ENCODE measurements at regions not wholly inside any gene's neighbourhood (a gene's known extent, or its start where the extent isn't known, plus 50 kb on each side); places are given as distances from the start of the nearest gene placed in this dataset.
"Not testable (repeated sequence)": the region's sequence is repeated elsewhere in the genome, so short reads cannot be mapped to it uniquely, and the experiment has no call there.

DNA sequence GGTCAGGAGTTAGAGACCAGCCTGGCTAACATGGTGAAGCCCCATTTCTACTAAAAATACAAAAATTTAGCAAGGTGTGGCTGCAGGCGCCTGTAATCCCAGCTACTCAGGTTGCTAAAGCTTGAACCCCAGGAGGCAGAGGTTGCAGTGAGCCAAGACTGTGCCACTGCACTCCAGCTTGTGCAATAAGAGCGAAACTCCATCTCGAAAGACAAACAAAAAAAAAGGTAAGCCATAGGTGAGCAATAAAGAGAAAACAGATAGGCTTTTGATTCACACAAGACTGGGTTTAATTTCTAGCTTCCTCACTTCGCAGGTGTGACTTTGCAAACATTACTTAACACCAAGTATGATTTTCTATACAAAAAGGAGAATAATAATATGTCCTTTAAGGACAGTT lies 72.3 kb upstream of the ACBD5 start (continued):
- no peak for TF ChIP-seq ZNF843 (tag by site-specific recombination; IDR thresholded peaks at IDR 0.05)
- TF ChIP-seq ZNF48 (tag by site-specific recombination; IDR thresholded peaks at IDR 0.05), result no peak
- no peak for TF ChIP-seq ZNF248 (tag by site-specific recombination; IDR thresholded peaks at IDR 0.05)
- TF ChIP-seq ZNF510 (tag by site-specific recombination; IDR thresholded peaks at IDR 0.05; ENCODE audit: insufficient replicate concordance), result no peak
- no peak for TF ChIP-seq ZNF600 (tag by site-specific recombination; IDR thresholded peaks at IDR 0.05)
- no peak for TF ChIP-seq SCRT2 (tag by site-specific recombination; IDR thresholded peaks at IDR 0.05)
- TF ChIP-seq, protein P1, sequence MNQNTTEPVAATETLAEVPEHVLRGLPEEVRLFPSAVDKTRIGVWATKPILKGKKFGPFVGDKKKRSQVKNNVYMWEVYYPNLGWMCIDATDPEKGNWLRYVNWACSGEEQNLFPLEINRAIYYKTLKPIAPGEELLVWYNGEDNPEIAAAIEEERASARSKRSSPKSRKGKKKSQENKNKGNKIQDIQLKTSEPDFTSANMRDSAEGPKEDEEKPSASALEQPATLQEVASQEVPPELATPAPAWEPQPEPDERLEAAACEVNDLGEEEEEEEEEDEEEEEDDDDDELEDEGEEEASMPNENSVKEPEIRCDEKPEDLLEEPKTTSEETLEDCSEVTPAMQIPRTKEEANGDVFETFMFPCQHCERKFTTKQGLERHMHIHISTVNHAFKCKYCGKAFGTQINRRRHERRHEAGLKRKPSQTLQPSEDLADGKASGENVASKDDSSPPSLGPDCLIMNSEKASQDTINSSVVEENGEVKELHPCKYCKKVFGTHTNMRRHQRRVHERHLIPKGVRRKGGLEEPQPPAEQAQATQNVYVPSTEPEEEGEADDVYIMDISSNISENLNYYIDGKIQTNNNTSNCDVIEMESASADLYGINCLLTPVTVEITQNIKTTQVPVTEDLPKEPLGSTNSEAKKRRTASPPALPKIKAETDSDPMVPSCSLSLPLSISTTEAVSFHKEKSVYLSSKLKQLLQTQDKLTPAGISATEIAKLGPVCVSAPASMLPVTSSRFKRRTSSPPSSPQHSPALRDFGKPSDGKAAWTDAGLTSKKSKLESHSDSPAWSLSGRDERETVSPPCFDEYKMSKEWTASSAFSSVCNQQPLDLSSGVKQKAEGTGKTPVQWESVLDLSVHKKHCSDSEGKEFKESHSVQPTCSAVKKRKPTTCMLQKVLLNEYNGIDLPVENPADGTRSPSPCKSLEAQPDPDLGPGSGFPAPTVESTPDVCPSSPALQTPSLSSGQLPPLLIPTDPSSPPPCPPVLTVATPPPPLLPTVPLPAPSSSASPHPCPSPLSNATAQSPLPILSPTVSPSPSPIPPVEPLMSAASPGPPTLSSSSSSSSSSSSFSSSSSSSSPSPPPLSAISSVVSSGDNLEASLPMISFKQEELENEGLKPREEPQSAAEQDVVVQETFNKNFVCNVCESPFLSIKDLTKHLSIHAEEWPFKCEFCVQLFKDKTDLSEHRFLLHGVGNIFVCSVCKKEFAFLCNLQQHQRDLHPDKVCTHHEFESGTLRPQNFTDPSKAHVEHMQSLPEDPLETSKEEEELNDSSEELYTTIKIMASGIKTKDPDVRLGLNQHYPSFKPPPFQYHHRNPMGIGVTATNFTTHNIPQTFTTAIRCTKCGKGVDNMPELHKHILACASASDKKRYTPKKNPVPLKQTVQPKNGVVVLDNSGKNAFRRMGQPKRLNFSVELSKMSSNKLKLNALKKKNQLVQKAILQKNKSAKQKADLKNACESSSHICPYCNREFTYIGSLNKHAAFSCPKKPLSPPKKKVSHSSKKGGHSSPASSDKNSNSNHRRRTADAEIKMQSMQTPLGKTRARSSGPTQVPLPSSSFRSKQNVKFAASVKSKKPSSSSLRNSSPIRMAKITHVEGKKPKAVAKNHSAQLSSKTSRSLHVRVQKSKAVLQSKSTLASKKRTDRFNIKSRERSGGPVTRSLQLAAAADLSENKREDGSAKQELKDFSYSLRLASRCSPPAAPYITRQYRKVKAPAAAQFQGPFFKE (tag by site-specific recombination; IDR thresholded peaks at IDR 0.05; ENCODE audit: borderline replicate concordance), result no peak
- no peak for TF ChIP-seq ZNF350 (tag by site-specific recombination; IDR thresholded peaks at IDR 0.05)

DNA sequence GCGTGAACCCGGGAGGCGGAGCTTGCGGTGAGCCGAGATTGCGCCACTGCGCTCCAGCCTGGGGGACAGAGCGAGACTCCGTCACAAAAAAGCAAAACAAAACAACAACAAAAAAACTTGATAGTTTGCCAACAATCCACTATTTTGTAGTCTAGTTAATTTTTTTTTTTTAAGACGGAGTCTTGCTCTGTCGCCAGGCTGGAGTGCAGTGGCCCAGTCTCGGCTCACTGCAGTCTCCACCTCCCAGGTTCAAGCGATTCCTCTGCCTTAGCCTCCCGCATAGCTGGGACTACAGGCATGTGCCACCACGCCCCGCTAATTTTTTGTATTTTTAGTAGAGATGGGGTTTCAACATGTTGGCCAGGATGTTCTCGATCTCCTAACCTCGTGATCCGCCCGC lies 71.2 kb upstream of the ACBD5 start:
- POLR2A ChIA-PET; H3K27ac ChIP-seq (ENCODE audit: extremely low read depth, low read depth, low read length); H3K4me1 ChIP-seq (ENCODE audit: control insufficient read depth, insufficient read depth, low read length); H3K4me3 ChIP-seq (ENCODE audit: low read depth, low read length); H3K9me3 ChIP-seq (ENCODE audit: control insufficient read depth, insufficient read depth, low read depth, low read length); H3K36me3 ChIP-seq (ENCODE audit: control insufficient read depth in 2 of 2, insufficient read depth in 1 of 2, low read length in 2 of 2): not testable (repeated sequence)
- CTCF ChIA-PET, result interaction anchor here (0.7 kb wide), 1 partner anchor 866 kb away, joined by 6 read pairs; no protein-coding TSS in a partner anchor

DNA sequence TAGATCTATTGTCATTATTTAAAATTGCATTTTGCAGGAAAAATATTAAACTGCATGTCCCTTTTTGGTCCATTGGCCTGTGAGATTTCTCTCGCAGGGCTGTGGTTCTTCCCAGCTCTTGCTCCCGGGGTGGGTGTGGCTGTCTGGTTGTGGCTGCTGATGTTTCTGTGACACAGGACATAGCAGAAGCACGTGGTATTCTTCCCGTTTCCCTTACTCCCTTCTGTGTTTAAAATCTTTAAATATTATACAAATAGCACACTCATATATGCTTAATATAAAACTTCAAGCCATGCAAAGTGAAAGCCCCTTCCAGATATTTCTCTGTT lies 57.9 kb upstream of the ACBD5 start:
- CTCF ChIA-PET; H3K4me1 ChIP-seq (ENCODE audit: control insufficient read depth, insufficient read depth, low read length); H3K4me3 ChIP-seq (ENCODE audit: low read depth, low read length); H3K27ac ChIP-seq (ENCODE audit: extremely low read depth, low read depth, low read length); H3K9me3 ChIP-seq (ENCODE audit: control insufficient read depth, insufficient read depth, low read depth, low read length); POLR2A ChIA-PET; H3K36me3 ChIP-seq (ENCODE audit: control insufficient read depth in 2 of 2, insufficient read depth in 1 of 2, low read length in 2 of 2): not testable (repeated sequence)

DNA sequence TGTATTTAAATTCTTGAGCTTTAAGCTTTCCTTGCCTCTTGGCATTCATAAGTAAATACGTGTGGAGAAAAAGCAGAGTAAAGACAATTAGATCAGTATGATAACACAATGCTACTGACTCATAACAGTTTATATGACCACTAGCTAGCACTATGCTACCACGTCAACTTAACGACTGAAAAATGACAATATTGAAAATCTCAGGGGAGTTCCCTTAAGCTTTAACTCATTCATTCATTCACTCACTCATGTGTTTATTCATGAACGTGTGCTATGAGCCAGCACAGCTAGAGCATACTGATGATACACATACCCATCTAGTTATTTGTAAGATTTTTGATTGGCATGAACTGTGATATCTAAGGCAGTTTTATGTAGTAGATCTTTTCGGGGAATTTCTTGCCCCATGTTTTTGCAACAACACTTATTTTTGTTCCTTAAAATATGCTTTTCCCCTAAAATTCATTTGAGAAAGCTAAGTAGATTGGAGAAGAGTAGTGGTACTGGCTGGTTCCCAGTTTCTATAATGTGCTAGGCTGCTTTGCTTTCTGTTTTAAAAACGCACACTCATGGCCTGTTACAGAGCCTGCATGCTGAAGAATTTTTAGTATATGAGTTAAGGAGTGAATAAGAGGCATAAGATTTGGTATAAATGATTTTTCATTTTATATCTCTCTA lies 57.4 kb upstream of the ACBD5 start:
- H3K36me3 ChIP-seq (ENCODE audit: control insufficient read depth in 2 of 2, insufficient read depth in 1 of 2, low read length in 2 of 2), result no peaks in the 10 kb centered on the region
- no peak overlapping the region for H3K27ac ChIP-seq (ENCODE audit: extremely low read depth, low read depth, low read length)
- H3K9me3 ChIP-seq (ENCODE audit: control insufficient read depth, insufficient read depth, low read depth, low read length), result no peaks in the 10 kb centered on the region
- POLR2A ChIA-PET, result no interaction called here
- no peak overlapping the region for H3K4me3 ChIP-seq (ENCODE audit: low read depth, low read length)
- CTCF ChIA-PET, result interaction anchor here (0.7 kb wide), 1 partner anchor 55 kb away, joined by 3 read pairs; no protein-coding TSS in a partner anchor
- no peaks in the 10 kb centered on the region for H3K4me1 ChIP-seq (ENCODE audit: control insufficient read depth, insufficient read depth, low read length)
- no peak for TF ChIP-seq IKZF3 (tag by site-specific recombination; IDR thresholded peaks at IDR 0.05)
- no peak for TF ChIP-seq ZNF629 (tag by site-specific recombination; IDR thresholded peaks at IDR 0.05)
- no peak for TF ChIP-seq ZNF10 (tag by site-specific recombination; IDR thresholded peaks at IDR 0.05)
- TF ChIP-seq, protein P2, sequence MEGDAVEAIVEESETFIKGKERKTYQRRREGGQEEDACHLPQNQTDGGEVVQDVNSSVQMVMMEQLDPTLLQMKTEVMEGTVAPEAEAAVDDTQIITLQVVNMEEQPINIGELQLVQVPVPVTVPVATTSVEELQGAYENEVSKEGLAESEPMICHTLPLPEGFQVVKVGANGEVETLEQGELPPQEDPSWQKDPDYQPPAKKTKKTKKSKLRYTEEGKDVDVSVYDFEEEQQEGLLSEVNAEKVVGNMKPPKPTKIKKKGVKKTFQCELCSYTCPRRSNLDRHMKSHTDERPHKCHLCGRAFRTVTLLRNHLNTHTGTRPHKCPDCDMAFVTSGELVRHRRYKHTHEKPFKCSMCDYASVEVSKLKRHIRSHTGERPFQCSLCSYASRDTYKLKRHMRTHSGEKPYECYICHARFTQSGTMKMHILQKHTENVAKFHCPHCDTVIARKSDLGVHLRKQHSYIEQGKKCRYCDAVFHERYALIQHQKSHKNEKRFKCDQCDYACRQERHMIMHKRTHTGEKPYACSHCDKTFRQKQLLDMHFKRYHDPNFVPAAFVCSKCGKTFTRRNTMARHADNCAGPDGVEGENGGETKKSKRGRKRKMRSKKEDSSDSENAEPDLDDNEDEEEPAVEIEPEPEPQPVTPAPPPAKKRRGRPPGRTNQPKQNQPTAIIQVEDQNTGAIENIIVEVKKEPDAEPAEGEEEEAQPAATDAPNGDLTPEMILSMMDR (tag by site-specific recombination; IDR thresholded peaks at IDR 0.05), result no peak
- no peak for TF ChIP-seq ZBTB1 (tag by site-specific recombination; IDR thresholded peaks at IDR 0.05)
- no peak for TF ChIP-seq ZNF776 (tag by site-specific recombination; IDR thresholded peaks at IDR 0.05; ENCODE audit: borderline replicate concordance)
- TF ChIP-seq, protein P3, sequence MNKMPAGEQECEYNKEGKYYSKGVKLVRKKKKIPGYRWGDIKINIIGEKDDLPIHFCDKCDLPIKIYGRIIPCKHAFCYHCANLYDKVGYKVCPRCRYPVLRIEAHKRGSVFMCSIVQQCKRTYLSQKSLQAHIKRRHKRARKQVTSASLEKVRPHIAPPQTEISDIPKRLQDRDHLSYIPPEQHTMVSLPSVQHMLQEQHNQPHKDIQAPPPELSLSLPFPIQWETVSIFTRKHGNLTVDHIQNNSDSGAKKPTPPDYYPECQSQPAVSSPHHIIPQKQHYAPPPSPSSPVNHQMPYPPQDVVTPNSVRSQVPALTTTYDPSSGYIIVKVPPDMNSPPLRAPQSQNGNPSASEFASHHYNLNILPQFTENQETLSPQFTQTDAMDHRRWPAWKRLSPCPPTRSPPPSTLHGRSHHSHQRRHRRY (tag by site-specific recombination; IDR thresholded peaks at IDR 0.05), result no peak
- no peak for TF ChIP-seq ZNF623 (tag by site-specific recombination; IDR thresholded peaks at IDR 0.05)
- TF ChIP-seq ZNF624 (tag by site-specific recombination; IDR thresholded peaks at IDR 0.05), result no peak
- no peak for TF ChIP-seq SCRT2 (tag by site-specific recombination; IDR thresholded peaks at IDR 0.05)
- no peak for TF ChIP-seq KLF16 (tag by site-specific recombination; IDR thresholded peaks at IDR 0.05)
- TF ChIP-seq MYNN (tag by site-specific recombination; IDR thresholded peaks at IDR 0.05; ENCODE audit: borderline replicate concordance), result no peak
- no peak for TF ChIP-seq YY2 (tag by site-specific recombination; IDR thresholded peaks at IDR 0.05)
- no peak for TF ChIP-seq SCRT1 (tag by site-specific recombination; IDR thresholded peaks at IDR 0.05; ENCODE audit: borderline replicate concordance)

Data from HEK293 (cell line).